Calu3 (cell line): ENCODE measurements at regions not wholly inside any gene's neighbourhood (a gene's known extent, or its start where the extent isn't known, plus 50 kb on each side); places are given as distances from the start of the nearest gene placed in this dataset.

Experiments used
- BruUV-seq: library from RNA; stranded (reverse); fragments of 400-500 nt; replicated peaks from 2 replicates; lab custom pipeline; 2021; lab: Mats Ljungman, UMichigan
- CTCF ChIA-PET: fragments of 300-600 bp; sonication (Branson Sonifier 250); formaldehyde crosslinking; loops from one replicate; lab custom pipeline; 2022; ENCODE audit warnings: antibody characterized with exemption; lab: Charles Lee
- DNase-seq: peaks from one replicate; pipeline ENCODE4 v3.0.0; 2022
- H3K27ac Mint-ChIP-seq: one replicate; pipeline ENCODE4 v1.8.0; 2022; ENCODE audit warnings: mixed read lengths; ENCODE audit not compliant: unreplicated experiment
- H3K27me3 Mint-ChIP-seq: one replicate; pipeline ENCODE4 v1.8.0; 2022; ENCODE audit warnings: mixed read lengths; ENCODE audit not compliant: unreplicated experiment
- H3K36me3 Mint-ChIP-seq: one replicate; pipeline ENCODE4 v1.8.0; 2022; ENCODE audit warnings: mild to moderate bottlenecking, moderate library complexity, mixed read lengths; ENCODE audit not compliant: insufficient read depth, unreplicated experiment
- H3K4me1 Mint-ChIP-seq: one replicate; pipeline ENCODE4 v1.8.0; 2022; ENCODE audit warnings: mild to moderate bottlenecking, low read depth, mixed read lengths; ENCODE audit not compliant: unreplicated experiment
- H3K4me3 Mint-ChIP-seq: one replicate; pipeline ENCODE4 v1.8.0; 2022; ENCODE audit warnings: mild to moderate bottlenecking, low read depth, moderate library complexity, mixed read lengths; ENCODE audit not compliant: unreplicated experiment
- H3K9me3 Mint-ChIP-seq: one replicate; pipeline ENCODE4 v1.8.0; 2022; ENCODE audit warnings: low read depth, mixed read lengths; ENCODE audit not compliant: unreplicated experiment
- CTCF ChIP-seq: fragments of 200-600 bp; IDR thresholded peaks from one replicate; pipeline ENCODE4 v1.8.0; 2022; ENCODE audit warnings: antibody characterized with exemption; ENCODE audit not compliant: unreplicated experiment
- intact Hi-C: fragments of 100-400 bp; cut with micrococcal nuclease; formaldehyde crosslinking; loops from one replicate; pipeline ENCODE4 v1.10.0; 2022; ENCODE audit not compliant: unreplicated experiment

DNA sequence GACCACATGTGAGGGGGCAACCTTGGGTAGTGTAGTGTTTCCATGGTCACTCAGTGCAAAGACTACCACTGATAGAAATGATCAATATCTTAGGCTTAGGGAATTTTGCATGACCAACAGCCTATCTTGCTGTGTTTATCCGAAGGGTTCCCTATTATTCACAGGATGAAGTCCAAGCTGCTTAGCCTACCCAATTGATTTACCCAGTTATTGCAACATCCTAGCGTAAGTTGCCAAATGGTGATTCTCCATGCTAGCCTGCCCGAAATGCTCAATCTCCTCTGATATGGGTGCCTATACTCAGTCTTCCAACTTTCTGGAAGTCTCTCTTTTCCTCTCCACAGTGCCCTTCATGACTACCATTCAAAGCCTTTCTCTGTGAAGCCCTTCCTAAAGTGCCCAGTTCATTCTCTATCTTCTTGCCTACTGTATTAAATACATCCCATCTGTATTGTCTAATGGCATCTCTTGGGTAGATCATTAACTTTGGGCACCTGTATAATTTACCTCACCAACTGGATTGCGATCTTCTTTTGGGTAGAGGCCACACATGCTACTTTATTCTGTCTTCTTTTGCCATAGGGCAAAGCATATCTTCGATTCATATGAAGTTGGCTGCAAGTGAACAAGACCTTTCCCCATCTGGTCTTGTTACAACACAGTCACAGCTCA is 240.5 kb downstream of the CLIC5 start:
- BruUV-seq, result no TSS peak
- Mint-ChIP-seq H3K9me3 (no peaks in the 10 kb centered on the region), H3K27ac (no peak overlapping the region), H3K36me3 (no peaks in the 10 kb centered on the region), H3K4me3 (no peak overlapping the region), H3K4me1 (no peaks in the 10 kb centered on the region), H3K27me3 (peaks cover 53% of the 10 kb centered on the region)
- intact Hi-C loops, result no loop called here
- no peak for TF ChIP-seq CTCF
- no peak for DNase-seq
- CTCF ChIA-PET, result no interaction called here

DNA sequence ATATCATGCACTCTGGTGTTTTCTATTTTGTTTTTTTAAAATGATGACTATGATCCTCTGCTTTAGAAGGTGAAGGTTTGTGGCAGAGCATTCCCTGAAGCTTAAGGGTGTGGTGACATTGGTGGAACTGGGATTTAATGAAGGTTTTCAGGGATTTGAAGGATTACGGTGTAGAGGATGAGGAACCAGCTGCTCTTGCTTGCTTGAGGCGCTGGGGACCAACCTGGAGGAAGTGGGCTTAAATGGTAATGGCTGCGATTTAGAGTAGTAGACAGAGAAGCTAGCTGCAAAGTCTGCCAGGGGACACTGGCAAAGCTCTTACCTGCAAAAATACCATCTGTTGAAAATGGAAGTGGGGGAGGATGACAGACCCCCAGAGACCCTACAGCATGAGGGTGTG is 241.8 kb downstream of the CLIC5 start:
- intact Hi-C loops, result no loop called here
- no peaks in the 10 kb centered on the region for H3K4me1 Mint-ChIP-seq
- H3K27me3 Mint-ChIP-seq, result peaks cover 47% of the 10 kb centered on the region
- CTCF ChIA-PET, result no interaction called here
- TF ChIP-seq CTCF, result no peak
- no peak overlapping the region for H3K27ac Mint-ChIP-seq
- DNase-seq, result no peak
- H3K36me3 Mint-ChIP-seq, result no peaks in the 10 kb centered on the region
- no TSS peak for BruUV-seq
- no peaks in the 10 kb centered on the region for H3K9me3 Mint-ChIP-seq
- H3K4me3 Mint-ChIP-seq, result no peak overlapping the region

DNA sequence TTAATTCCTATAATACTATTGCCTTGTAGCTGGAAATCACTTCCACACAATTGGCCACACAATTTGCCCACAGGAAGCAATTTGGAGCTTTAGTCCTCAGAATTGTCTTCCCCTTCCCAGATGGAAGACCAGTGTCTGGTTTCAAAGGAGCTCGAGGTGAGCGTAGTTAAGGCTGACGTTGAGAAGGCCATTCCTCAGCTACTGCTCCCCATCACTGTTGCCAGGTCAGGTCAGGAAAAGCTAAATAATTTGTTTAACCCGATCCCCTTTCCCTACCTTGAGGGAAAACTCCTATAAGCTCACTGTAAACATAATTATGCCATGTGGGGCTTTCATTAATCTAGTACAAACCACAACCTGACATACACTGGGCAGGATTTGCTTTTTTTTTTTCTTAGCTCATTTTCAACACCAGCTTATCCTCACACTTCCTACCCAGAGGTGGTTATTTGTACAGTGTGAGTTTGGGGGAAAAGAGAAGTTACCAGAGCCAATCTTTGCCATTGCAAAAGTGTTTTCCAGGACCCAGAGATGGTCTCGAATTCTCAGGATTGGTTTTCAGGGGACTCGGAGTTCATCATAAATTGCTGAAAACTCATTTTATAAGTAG is 242.7 kb downstream of the CLIC5 start:
- Mint-ChIP-seq H3K4me3 (no peak overlapping the region), H3K9me3 (no peaks in the 10 kb centered on the region), H3K27ac (no peak overlapping the region), H3K36me3 (no peaks in the 10 kb centered on the region), H3K27me3 (peaks cover 38% of the 10 kb centered on the region), H3K4me1 (no peaks in the 10 kb centered on the region)
- CTCF ChIA-PET, result no interaction called here
- TF ChIP-seq CTCF, result no peak
- DNase-seq, result no peak
- BruUV-seq, result no TSS peak
- intact Hi-C loops, result no loop called here

DNA sequence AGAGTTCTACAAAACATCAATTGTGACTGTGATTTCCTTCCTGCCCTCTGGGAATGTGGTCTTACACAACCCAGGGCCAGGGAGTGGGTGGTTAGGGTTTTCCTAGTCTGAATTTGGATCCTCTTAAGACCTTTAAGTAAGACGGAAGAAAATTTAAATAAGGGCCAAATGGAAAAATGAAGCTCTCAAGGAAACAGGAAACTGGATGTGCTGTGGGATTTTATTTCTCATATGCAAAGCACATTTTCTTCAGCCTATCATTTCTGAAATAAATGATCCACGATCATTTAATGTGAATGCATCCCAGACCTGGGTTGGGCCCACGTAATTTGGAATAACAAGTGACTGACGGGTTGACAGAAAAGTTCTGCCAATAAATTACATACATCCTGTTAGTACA is 243.6 kb downstream of the CLIC5 start:
- Mint-ChIP-seq H3K9me3 (no peaks in the 10 kb centered on the region), H3K36me3 (no peaks in the 10 kb centered on the region), H3K27me3 (peaks cover 29% of the 10 kb centered on the region), H3K4me1 (no peaks in the 10 kb centered on the region), H3K4me3 (no peak overlapping the region), H3K27ac (no peak overlapping the region)
- no TSS peak for BruUV-seq
- no peak for DNase-seq
- CTCF ChIA-PET, result no interaction called here
- TF ChIP-seq CTCF, result no peak
- intact Hi-C loops, result no loop called here
